ENCODE measurements at regions not wholly inside any gene's neighbourhood (a gene's known extent, or its start where the extent isn't known, plus 50 kb on each side); places are given as distances from the start of the nearest gene placed in this dataset.

GRCh38 chr9:109549386-109549785 is 51.3 kb upstream of the PTPN3 start:
- no peak for DNase-seq

- DNase-seq: no peak
These were observed 53.5 kb upstream of the PTPN3 start for GRCh38 chr9:109551651-109552050.

GRCh38 chr9:109555215-109555614 is 57.1 kb upstream of the PTPN3 start:
- no peak for DNase-seq

- no peak for DNase-seq
These were observed 58.0 kb upstream of the PTPN3 start for GRCh38 chr9:109556061-109556460.

GRCh38 chr9:109556786-109557185 is 58.7 kb upstream of the PTPN3 start:
- no peak for DNase-seq

GRCh38 chr9:109557481-109557880 is 59.4 kb upstream of the PTPN3 start:
- DNase-seq: no peak

- no peak for DNase-seq
These were observed 60.6 kb upstream of the PTPN3 start for GRCh38 chr9:109558718-109559151.

- no peak for DNase-seq
These were observed 62.5 kb upstream of the PTPN3 start for GRCh38 chr9:109560470-109561132.

GRCh38 chr9:109561137-109561536 is 63.0 kb upstream of the PTPN3 start:
- DNase-seq: no peak

GRCh38 chr9:109568089-109568488 is 70.0 kb upstream of the PTPN3 start:
- DNase-seq: no peak

GRCh38 chr9:109568568-109569210 is 70.6 kb upstream of the PTPN3 start:
- no peak for DNase-seq

- peak; percentile 28 for DNase-seq
These were observed 76.2 kb upstream of the PTPN3 start for GRCh38 chr9:109574061-109574882.

- no peak for DNase-seq
These were observed 78.7 kb upstream of the PTPN3 start for GRCh38 chr9:109576762-109577161.

GRCh38 chr9:109579191-109579948 is 81.3 kb upstream of the PTPN3 start:
- no peak for DNase-seq

- no peak for DNase-seq
These were observed 84.3 kb upstream of the PTPN3 start for GRCh38 chr9:109582386-109582785.

- no peak for DNase-seq
These were observed 86.1 kb upstream of the PTPN3 start for GRCh38 chr9:109584205-109584604.

- DNase-seq: no peak
These were observed 87.7 kb upstream of the PTPN3 start for GRCh38 chr9:109585796-109586195.

GRCh38 chr9:109586993-109587392 is 88.9 kb upstream of the PTPN3 start:
- DNase-seq: no peak

- DNase-seq: no peak
These were observed 90.3 kb upstream of the PTPN3 start for GRCh38 chr9:109588415-109588814.

GRCh38 chr9:109590966-109591365 is 92.9 kb upstream of the PTPN3 start:
- DNase-seq: no peak

GRCh38 chr9:109591691-109592090 is 93.6 kb upstream of the PTPN3 start:
- no peak for DNase-seq

- no peak for DNase-seq
These were observed 95.5 kb upstream of the PTPN3 start for GRCh38 chr9:109593612-109594011.

GRCh38 chr9:109597496-109597895 is 99.4 kb upstream of the PTPN3 start:
- DNase-seq: no peak
